ENCODE measurements at regions not wholly inside any gene's neighbourhood (a gene's known extent, or its start where the extent isn't known, plus 50 kb on each side); places are given as distances from the start of the nearest gene placed in this dataset.

GRCh38 chr5:148897842-148898241 is 71.4 kb downstream of the ADRB2 start:
- H3K27ac Mint-ChIP-seq (ENCODE audit: unreplicated experiment) = no peak overlapping the region
- no peak overlapping the region for H3K4me3 Mint-ChIP-seq (ENCODE audit: unreplicated experiment)
- no peak for DNase-seq (ENCODE audit: extremely low spot score, unreplicated experiment)
- peaks cover 7% of the 10 kb centered on the region for H3K36me3 Mint-ChIP-seq (ENCODE audit: unreplicated experiment)
- H3K27me3 Mint-ChIP-seq (ENCODE audit: unreplicated experiment) = no peaks in the 10 kb centered on the region
- peaks cover 24% of the 10 kb centered on the region for H3K9me3 Mint-ChIP-seq (ENCODE audit: unreplicated experiment)
- TF ChIP-seq CTCF (IDR thresholded peaks at IDR 0.05) = no peak
- peaks cover 11% of the 10 kb centered on the region for H3K4me1 Mint-ChIP-seq (ENCODE audit: unreplicated experiment)

GRCh38 chr5:148898413-148899075 is 72.1 kb downstream of the ADRB2 start:
- no peak for TF ChIP-seq CTCF (IDR thresholded peaks at IDR 0.05)
- Mint-ChIP-seq H3K4me1 (ENCODE audit: unreplicated experiment) (peaks cover 12% of the 10 kb centered on the region), H3K4me3 (ENCODE audit: unreplicated experiment) (no peak overlapping the region), H3K27me3 (ENCODE audit: unreplicated experiment) (no peaks in the 10 kb centered on the region), H3K9me3 (ENCODE audit: unreplicated experiment) (peaks cover 20% of the 10 kb centered on the region), H3K36me3 (ENCODE audit: unreplicated experiment) (peaks cover 6% of the 10 kb centered on the region), H3K27ac (ENCODE audit: unreplicated experiment) (no peak overlapping the region)
- no peak for DNase-seq (ENCODE audit: extremely low spot score, unreplicated experiment)

GRCh38 chr5:148899993-148900392 is 73.6 kb downstream of the ADRB2 start:
- Mint-ChIP-seq H3K27ac (ENCODE audit: unreplicated experiment) (no peak overlapping the region), H3K9me3 (ENCODE audit: unreplicated experiment) (peaks cover 7% of the 10 kb centered on the region), H3K27me3 (ENCODE audit: unreplicated experiment) (no peaks in the 10 kb centered on the region), H3K4me3 (ENCODE audit: unreplicated experiment) (no peak overlapping the region), H3K4me1 (ENCODE audit: unreplicated experiment) (peaks cover 23% of the 10 kb centered on the region), H3K36me3 (ENCODE audit: unreplicated experiment) (no peaks in the 10 kb centered on the region)
- no peak for TF ChIP-seq CTCF (IDR thresholded peaks at IDR 0.05)
- DNase-seq (ENCODE audit: extremely low spot score, unreplicated experiment) = no peak

GRCh38 chr5:148902478-148902877 is 76.1 kb downstream of the ADRB2 start:
- H3K4me3 Mint-ChIP-seq (ENCODE audit: unreplicated experiment) = no peak overlapping the region
- no peak for TF ChIP-seq CTCF (IDR thresholded peaks at IDR 0.05)
- peaks cover 32% of the 10 kb centered on the region for H3K4me1 Mint-ChIP-seq (ENCODE audit: unreplicated experiment)
- no peak for DNase-seq (ENCODE audit: extremely low spot score, unreplicated experiment)
- H3K27ac Mint-ChIP-seq (ENCODE audit: unreplicated experiment) = no peak overlapping the region
- H3K9me3 Mint-ChIP-seq (ENCODE audit: unreplicated experiment) = no peaks in the 10 kb centered on the region
- H3K36me3 Mint-ChIP-seq (ENCODE audit: unreplicated experiment) = no peaks in the 10 kb centered on the region
- no peaks in the 10 kb centered on the region for H3K27me3 Mint-ChIP-seq (ENCODE audit: unreplicated experiment)

- no peak overlapping the region for H3K4me3 Mint-ChIP-seq (ENCODE audit: unreplicated experiment)
- no peaks in the 10 kb centered on the region for H3K27me3 Mint-ChIP-seq (ENCODE audit: unreplicated experiment)
- peaks cover 39% of the 10 kb centered on the region for H3K4me1 Mint-ChIP-seq (ENCODE audit: unreplicated experiment)
- H3K27ac Mint-ChIP-seq (ENCODE audit: unreplicated experiment) = no peak overlapping the region
- no peaks in the 10 kb centered on the region for H3K9me3 Mint-ChIP-seq (ENCODE audit: unreplicated experiment)
- no peaks in the 10 kb centered on the region for H3K36me3 Mint-ChIP-seq (ENCODE audit: unreplicated experiment)
- no peak for TF ChIP-seq CTCF (IDR thresholded peaks at IDR 0.05)
- no peak for DNase-seq (ENCODE audit: extremely low spot score, unreplicated experiment)
Measured at GRCh38 chr5:148903587-148903986, 77.2 kb downstream of the ADRB2 start.

Data from osteocyte (in vitro differentiated cells).